ENCODE measurements at regions not wholly inside any gene's neighbourhood (a gene's known extent, or its start where the extent isn't known, plus 50 kb on each side); places are given as distances from the start of the nearest gene placed in this dataset.
A peak's percentile ranks its signal among the peaks of the same experiment; 100 is the strongest.

GRCh38 chr2:59920307-59920706, 633.1 kb downstream of the BCL11A start:
- no peaks in the 10 kb centered on the region for H3K27me3 ChIP-seq (ENCODE audit: control insufficient read depth, insufficient read depth, low read length)
- no peak for DNase-seq
- no peaks in the 10 kb centered on the region for H3K4me1 ChIP-seq (ENCODE audit: control insufficient read depth, insufficient read depth, low read length)
- H3K4me3 ChIP-seq (ENCODE audit: low read length) = no peak overlapping the region
- no peaks in the 10 kb centered on the region for H3K9me3 ChIP-seq (ENCODE audit: control insufficient read depth, low read depth, low read length)
- no peak overlapping the region for H3K27ac ChIP-seq (ENCODE audit: low read length)
- 90% methylated on average over 2 of the region's 4 CpGs for WGBS (ENCODE audit: insufficient coverage, low lambda C conversion rate)
- H3K36me3 ChIP-seq (ENCODE audit: control insufficient read depth, insufficient read depth, low read length) = no peaks in the 10 kb centered on the region

GRCh38 chr2:59919579-59919978, 633.9 kb downstream of the BCL11A start:
- Histone ChIP-seq H3K27ac (ENCODE audit: low read length) (no peak overlapping the region), H3K27me3 (ENCODE audit: control insufficient read depth, insufficient read depth, low read length) (no peaks in the 10 kb centered on the region), H3K4me3 (ENCODE audit: low read length) (no peak overlapping the region), H3K9me3 (ENCODE audit: control insufficient read depth, low read depth, low read length) (no peaks in the 10 kb centered on the region), H3K4me1 (ENCODE audit: control insufficient read depth, insufficient read depth, low read length) (no peaks in the 10 kb centered on the region), H3K36me3 (ENCODE audit: control insufficient read depth, insufficient read depth, low read length) (no peaks in the 10 kb centered on the region)
- peak; percentile 17 to 59 for DNase-seq
- 60% methylated on average over 1 of the region's 1 CpG for WGBS (ENCODE audit: insufficient coverage, low lambda C conversion rate)

- Histone ChIP-seq H3K4me1 (ENCODE audit: control insufficient read depth, insufficient read depth, low read length) (no peaks in the 10 kb centered on the region), H3K9me3 (ENCODE audit: control insufficient read depth, low read depth, low read length) (no peaks in the 10 kb centered on the region), H3K36me3 (ENCODE audit: control insufficient read depth, insufficient read depth, low read length) (no peaks in the 10 kb centered on the region), H3K4me3 (ENCODE audit: low read length) (no peak overlapping the region), H3K27me3 (ENCODE audit: control insufficient read depth, insufficient read depth, low read length) (no peaks in the 10 kb centered on the region), H3K27ac (ENCODE audit: low read length) (no peak overlapping the region)
- no peak for DNase-seq
- WGBS (ENCODE audit: insufficient coverage, low lambda C conversion rate) = no CpG with 5 or more reads among the region's 1 CpG
Observed at GRCh38 chr2:59912042-59912441, 641.4 kb downstream of the BCL11A start.

- DNase-seq = no peak
- no CpG with 5 or more reads among the region's 1 CpG for WGBS (ENCODE audit: insufficient coverage, low lambda C conversion rate)
- H3K4me3 ChIP-seq (ENCODE audit: low read length) = no peak overlapping the region
- H3K36me3 ChIP-seq (ENCODE audit: control insufficient read depth, insufficient read depth, low read length) = no peaks in the 10 kb centered on the region
- H3K4me1 ChIP-seq (ENCODE audit: control insufficient read depth, insufficient read depth, low read length) = no peaks in the 10 kb centered on the region
- H3K9me3 ChIP-seq (ENCODE audit: control insufficient read depth, low read depth, low read length) = no peaks in the 10 kb centered on the region
- H3K27ac ChIP-seq (ENCODE audit: low read length) = no peak overlapping the region
- H3K27me3 ChIP-seq (ENCODE audit: control insufficient read depth, insufficient read depth, low read length) = no peaks in the 10 kb centered on the region
Observed at GRCh38 chr2:59910166-59910565, 643.3 kb downstream of the BCL11A start.

- Histone ChIP-seq H3K4me3 (ENCODE audit: low read length) (no peak overlapping the region), H3K27me3 (ENCODE audit: control insufficient read depth, insufficient read depth, low read length) (no peaks in the 10 kb centered on the region), H3K9me3 (ENCODE audit: control insufficient read depth, low read depth, low read length) (no peaks in the 10 kb centered on the region), H3K4me1 (ENCODE audit: control insufficient read depth, insufficient read depth, low read length) (no peaks in the 10 kb centered on the region), H3K27ac (ENCODE audit: low read length) (no peak overlapping the region), H3K36me3 (ENCODE audit: control insufficient read depth, insufficient read depth, low read length) (no peaks in the 10 kb centered on the region)
- no peak for DNase-seq
- WGBS (ENCODE audit: insufficient coverage, low lambda C conversion rate) = no CpG with 5 or more reads among the region's 3 CpGs
Observed at GRCh38 chr2:59909147-59909546, 644.3 kb downstream of the BCL11A start.

- DNase-seq = no peak
- Histone ChIP-seq H3K27ac (ENCODE audit: low read length) (no peak overlapping the region), H3K36me3 (ENCODE audit: control insufficient read depth, insufficient read depth, low read length) (no peaks in the 10 kb centered on the region), H3K9me3 (ENCODE audit: control insufficient read depth, low read depth, low read length) (no peaks in the 10 kb centered on the region), H3K4me1 (ENCODE audit: control insufficient read depth, insufficient read depth, low read length) (no peaks in the 10 kb centered on the region), H3K4me3 (ENCODE audit: low read length) (no peak overlapping the region), H3K27me3 (ENCODE audit: control insufficient read depth, insufficient read depth, low read length) (no peaks in the 10 kb centered on the region)
- 100% methylated on average over 1 of the region's 2 CpGs for WGBS (ENCODE audit: insufficient coverage, low lambda C conversion rate)
Observed at GRCh38 chr2:59905731-59906130, 647.7 kb downstream of the BCL11A start.

GRCh38 chr2:59903994-59904544, 649.4 kb downstream of the BCL11A start:
- H3K4me3 ChIP-seq (ENCODE audit: low read length) = no peak overlapping the region
- no peaks in the 10 kb centered on the region for H3K4me1 ChIP-seq (ENCODE audit: control insufficient read depth, insufficient read depth, low read length)
- WGBS (ENCODE audit: insufficient coverage, low lambda C conversion rate) = 70% methylated on average over 9 of the region's 9 CpGs
- no peaks in the 10 kb centered on the region for H3K27me3 ChIP-seq (ENCODE audit: control insufficient read depth, insufficient read depth, low read length)
- H3K36me3 ChIP-seq (ENCODE audit: control insufficient read depth, insufficient read depth, low read length) = no peaks in the 10 kb centered on the region
- H3K9me3 ChIP-seq (ENCODE audit: control insufficient read depth, low read depth, low read length) = no peaks in the 10 kb centered on the region
- DNase-seq = no peak
- H3K27ac ChIP-seq (ENCODE audit: low read length) = no peak overlapping the region

GRCh38 chr2:59900728-59901452, 652.6 kb downstream of the BCL11A start:
- Histone ChIP-seq H3K27me3 (ENCODE audit: control insufficient read depth, insufficient read depth, low read length) (no peaks in the 10 kb centered on the region), H3K4me1 (ENCODE audit: control insufficient read depth, insufficient read depth, low read length) (no peaks in the 10 kb centered on the region), H3K27ac (ENCODE audit: low read length) (no peak overlapping the region), H3K36me3 (ENCODE audit: control insufficient read depth, insufficient read depth, low read length) (no peaks in the 10 kb centered on the region), H3K4me3 (ENCODE audit: low read length) (no peak overlapping the region), H3K9me3 (ENCODE audit: control insufficient read depth, low read depth, low read length) (no peaks in the 10 kb centered on the region)
- DNase-seq = no peak
- WGBS (ENCODE audit: insufficient coverage, low lambda C conversion rate) = 60% methylated on average over 1 of the region's 6 CpGs

- no peak for DNase-seq
- no peaks in the 10 kb centered on the region for H3K27me3 ChIP-seq (ENCODE audit: control insufficient read depth, insufficient read depth, low read length)
- H3K36me3 ChIP-seq (ENCODE audit: control insufficient read depth, insufficient read depth, low read length) = no peaks in the 10 kb centered on the region
- H3K27ac ChIP-seq (ENCODE audit: low read length) = no peak overlapping the region
- no peak overlapping the region for H3K4me3 ChIP-seq (ENCODE audit: low read length)
- H3K9me3 ChIP-seq (ENCODE audit: control insufficient read depth, low read depth, low read length) = no peaks in the 10 kb centered on the region
- H3K4me1 ChIP-seq (ENCODE audit: control insufficient read depth, insufficient read depth, low read length) = no peaks in the 10 kb centered on the region
- WGBS (ENCODE audit: insufficient coverage, low lambda C conversion rate) = 100% methylated on average over 1 of the region's 3 CpGs
Observed at GRCh38 chr2:59899692-59900091, 653.8 kb downstream of the BCL11A start.

GRCh38 chr2:59896499-59897245, 656.8 kb downstream of the BCL11A start:
- no peak overlapping the region for H3K27ac ChIP-seq (ENCODE audit: low read length)
- no peaks in the 10 kb centered on the region for H3K36me3 ChIP-seq (ENCODE audit: control insufficient read depth, insufficient read depth, low read length)
- H3K27me3 ChIP-seq (ENCODE audit: control insufficient read depth, insufficient read depth, low read length) = no peaks in the 10 kb centered on the region
- no peaks in the 10 kb centered on the region for H3K9me3 ChIP-seq (ENCODE audit: control insufficient read depth, low read depth, low read length)
- no peak for DNase-seq
- WGBS (ENCODE audit: insufficient coverage, low lambda C conversion rate) = 83% methylated on average over 2 of the region's 3 CpGs
- no peaks in the 10 kb centered on the region for H3K4me1 ChIP-seq (ENCODE audit: control insufficient read depth, insufficient read depth, low read length)
- H3K4me3 ChIP-seq (ENCODE audit: low read length) = no peak overlapping the region

Measured in large intestine (tissue), 3 donors.